WTC11 (cell line): ENCODE measurements at regions not wholly inside any gene's neighbourhood (a gene's known extent, or its start where the extent isn't known, plus 50 kb on each side); places are given as distances from the start of the nearest gene placed in this dataset.

Experiments
- ATAC-seq: fragments of 200-7000 bp; cut with Tn5 transposase; 2 replicates; pipeline ENCODE4 v1.10.0; 2021; ENCODE audit warnings: mild to moderate bottlenecking, moderate library complexity
- CTCF ChIA-PET: fragments of 300-600 bp; sonication (Branson Sonifier 250); formaldehyde crosslinking; loops from one replicate; lab custom pipeline; 2021; ENCODE audit warnings: antibody characterized with exemption; lab: Charles Lee
- POLR2A ChIA-PET: fragments of 350-600 bp; sonication (Branson Sonifier 250); formaldehyde crosslinking; loops from one replicate; lab custom pipeline; 2021; ENCODE audit warnings: antibody characterized with exemption; lab: Charles Lee
- DNase-seq: peaks from one replicate; pipeline ENCODE4 v3.0.0; 2021; ENCODE audit warnings: low spot score
- H3K27ac Mint-ChIP-seq: 2 replicates; pipeline ENCODE4 v1.8.0; 2021; ENCODE audit warnings: mixed read lengths
- H3K27me3 Mint-ChIP-seq: 2 replicates; pipeline ENCODE4 v1.8.0; 2021; ENCODE audit warnings: low read depth, mild to moderate bottlenecking, moderate library complexity, mixed read lengths
- H3K36me3 Mint-ChIP-seq: 2 replicates; pipeline ENCODE4 v1.8.0; 2021; ENCODE audit warnings: mixed read lengths
- H3K4me1 Mint-ChIP-seq: 2 replicates; pipeline ENCODE4 v1.8.0; 2022; ENCODE audit warnings: mixed read lengths
- H3K4me3 Mint-ChIP-seq: 2 replicates; pipeline ENCODE4 v1.8.0; 2021; ENCODE audit warnings: mild to moderate bottlenecking, moderate library complexity, mixed read lengths
- H3K9me3 Mint-ChIP-seq: 2 replicates; pipeline ENCODE4 v1.8.0; 2021; ENCODE audit warnings: mixed read lengths
- ATF1 ChIP-seq: sonication (generic); formaldehyde crosslinking; IDR thresholded peaks from 2 replicates; pipeline ENCODE4 v1.8.1; 2023; ENCODE audit warnings: mild to moderate bottlenecking, moderate library complexity, missing genetic modification reagents
- CREB1 ChIP-seq: sonication (generic); formaldehyde crosslinking; IDR thresholded peaks from 2 replicates; pipeline ENCODE4 v1.8.0; 2023; ENCODE audit warnings: mild to moderate bottlenecking, missing genetic modification reagents
- ERG ChIP-seq: fragments of 250-450 bp; sonication (Bioruptor Pico); IDR thresholded peaks from 2 replicates; pipeline ENCODE4 v1.8.0; 2021; ENCODE audit warnings: mild to moderate bottlenecking
- GRHL2 ChIP-seq: fragments of 250-450 bp; sonication (Bioruptor Pico); IDR thresholded peaks from 2 replicates; pipeline ENCODE4 v1.8.0; 2022; ENCODE audit warnings: mild to moderate bottlenecking, moderate library complexity; ENCODE audit not compliant: insufficient replicate concordance, severe bottlenecking
- JAZF1 ChIP-seq: fragments of 250-450 bp; sonication (Bioruptor Pico); IDR thresholded peaks from 2 replicates; pipeline ENCODE4 v1.9.0; 2021; ENCODE audit warnings: moderate library complexity, mild to moderate bottlenecking, inconsistent platforms
- KAT7 ChIP-seq: sonication (generic); formaldehyde crosslinking; IDR thresholded peaks from 2 replicates; pipeline ENCODE4 v1.8.1; 2023; ENCODE audit warnings: missing genetic modification reagents, mild to moderate bottlenecking, borderline replicate concordance
- MAX ChIP-seq: sonication (generic); formaldehyde crosslinking; IDR thresholded peaks from 2 replicates; pipeline ENCODE4 v1.8.0; 2022; ENCODE audit warnings: mild to moderate bottlenecking, missing genetic modification reagents
- MYBL2 ChIP-seq: sonication (generic); formaldehyde crosslinking; IDR thresholded peaks from 2 replicates; pipeline ENCODE4 v1.8.1; 2023; ENCODE audit warnings: mild to moderate bottlenecking, moderate library complexity, missing genetic modification reagents
- NFATC4 ChIP-seq: fragments of 250-450 bp; sonication (Bioruptor Pico); IDR thresholded peaks from 2 replicates; pipeline ENCODE4 v1.9.0; 2021; ENCODE audit warnings: mild to moderate bottlenecking
- NFE2L1 ChIP-seq: sonication (generic); formaldehyde crosslinking; IDR thresholded peaks from 2 replicates; pipeline ENCODE4 v1.8.1; 2023; ENCODE audit warnings: missing genetic modification reagents
- NR2C2 ChIP-seq: sonication (generic); formaldehyde crosslinking; IDR thresholded peaks from 2 replicates; pipeline ENCODE4 v1.8.0; 2022; ENCODE audit warnings: mild to moderate bottlenecking, missing genetic modification reagents
- RELA ChIP-seq: sonication (generic); formaldehyde crosslinking; IDR thresholded peaks from 2 replicates; pipeline ENCODE4 v1.8.1; 2022; ENCODE audit warnings: missing genetic modification reagents, mild to moderate bottlenecking, borderline replicate concordance
- SMAD3 ChIP-seq: sonication (generic); formaldehyde crosslinking; IDR thresholded peaks from 2 replicates; pipeline ENCODE4 v1.8.0; 2022; ENCODE audit warnings: missing genetic modification reagents, mild to moderate bottlenecking, borderline replicate concordance
- SMAD4 ChIP-seq: sonication (generic); formaldehyde crosslinking; IDR thresholded peaks from 2 replicates; pipeline ENCODE4 v1.8.0; 2022; ENCODE audit warnings: mild to moderate bottlenecking, missing genetic modification reagents
- TP53 ChIP-seq: sonication (generic); formaldehyde crosslinking; IDR thresholded peaks from 2 replicates; pipeline ENCODE4 v1.8.1; 2023; ENCODE audit warnings: mild to moderate bottlenecking, missing genetic modification reagents
- ZNF232 ChIP-seq: sonication (generic); formaldehyde crosslinking; IDR thresholded peaks from 2 replicates; pipeline ENCODE4 v1.8.0; 2022; ENCODE audit warnings: mild to moderate bottlenecking, missing genetic modification reagents
- TF ChIP-seq, protein P1 (sequence below): sonication (generic); formaldehyde crosslinking; IDR thresholded peaks from 2 replicates; pipeline ENCODE4 v1.8.1; 2023; ENCODE audit warnings: mild to moderate bottlenecking, missing genetic modification reagents, borderline replicate concordance
- TF ChIP-seq, protein P2 (sequence below): fragments of 250-450 bp; sonication (Bioruptor Pico); IDR thresholded peaks from 2 replicates; pipeline ENCODE4 v1.9.0; 2021; ENCODE audit warnings: mild to moderate bottlenecking
- TF ChIP-seq, protein P3 (sequence below): sonication (generic); formaldehyde crosslinking; IDR thresholded peaks from 2 replicates; pipeline ENCODE4 v1.8.0; 2022; ENCODE audit warnings: mild to moderate bottlenecking, missing genetic modification reagents
- TF ChIP-seq, protein P4 (sequence below): sonication (generic); formaldehyde crosslinking; IDR thresholded peaks from 2 replicates; pipeline ENCODE4 v1.8.1; 2023; ENCODE audit warnings: mild to moderate bottlenecking, missing genetic modification reagents

DNA sequence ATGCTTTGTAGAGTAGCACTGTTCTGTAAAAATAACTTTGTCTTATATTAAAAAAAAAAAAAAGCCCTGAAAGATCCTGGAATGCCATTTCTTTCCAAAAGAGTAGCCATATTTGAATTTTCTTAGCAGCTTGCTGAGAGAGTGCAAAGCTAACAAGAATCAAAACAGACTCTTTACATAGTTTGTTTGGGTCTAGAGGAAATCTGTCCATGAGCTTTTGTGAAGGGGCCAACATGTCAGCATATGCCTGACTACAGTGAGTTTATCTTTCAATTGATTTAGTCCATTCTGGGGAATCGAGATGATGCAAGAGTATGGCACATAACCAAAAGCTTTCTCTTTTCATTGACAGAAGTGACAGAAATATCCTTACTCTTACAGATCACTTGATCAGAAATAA lies 777.7 kb upstream of the ACVR2A start:
- H3K4me1 Mint-ChIP-seq = no peaks in the 10 kb centered on the region
- H3K27me3 Mint-ChIP-seq = no peaks in the 10 kb centered on the region
- ChIA-PET CTCF (no interaction called here), POLR2A (no interaction called here)
- ATAC-seq (no peak), DNase-seq (no peak)
- H3K27ac Mint-ChIP-seq = no peak overlapping the region
- peaks cover 9% of the 10 kb centered on the region for H3K36me3 Mint-ChIP-seq
- peaks cover 26% of the 10 kb centered on the region for H3K9me3 Mint-ChIP-seq
- no peak overlapping the region for H3K4me3 Mint-ChIP-seq
- TF ChIP-seq JAZF1 (CRISPR knock-in tag) (no peak), KAT7 (CRISPR knock-in tag) (no peak), NR2C2 (CRISPR knock-in tag) (no peak), ZNF232 (CRISPR knock-in tag) (no peak), RELA (CRISPR knock-in tag) (no peak), MAX (no peak), SMAD4 (no peak), GRHL2 (CRISPR knock-in tag) (no peak), MYBL2 (CRISPR knock-in tag) (no peak), CREB1 (CRISPR knock-in tag) (no peak), TP53 (no peak), SMAD3 (no peak), NFATC4 (no peak), ATF1 (CRISPR knock-in tag) (no peak), ERG (CRISPR knock-in tag) (no peak), NFE2L1 (CRISPR knock-in tag) (no peak)
- TF ChIP-seq, protein P1, sequence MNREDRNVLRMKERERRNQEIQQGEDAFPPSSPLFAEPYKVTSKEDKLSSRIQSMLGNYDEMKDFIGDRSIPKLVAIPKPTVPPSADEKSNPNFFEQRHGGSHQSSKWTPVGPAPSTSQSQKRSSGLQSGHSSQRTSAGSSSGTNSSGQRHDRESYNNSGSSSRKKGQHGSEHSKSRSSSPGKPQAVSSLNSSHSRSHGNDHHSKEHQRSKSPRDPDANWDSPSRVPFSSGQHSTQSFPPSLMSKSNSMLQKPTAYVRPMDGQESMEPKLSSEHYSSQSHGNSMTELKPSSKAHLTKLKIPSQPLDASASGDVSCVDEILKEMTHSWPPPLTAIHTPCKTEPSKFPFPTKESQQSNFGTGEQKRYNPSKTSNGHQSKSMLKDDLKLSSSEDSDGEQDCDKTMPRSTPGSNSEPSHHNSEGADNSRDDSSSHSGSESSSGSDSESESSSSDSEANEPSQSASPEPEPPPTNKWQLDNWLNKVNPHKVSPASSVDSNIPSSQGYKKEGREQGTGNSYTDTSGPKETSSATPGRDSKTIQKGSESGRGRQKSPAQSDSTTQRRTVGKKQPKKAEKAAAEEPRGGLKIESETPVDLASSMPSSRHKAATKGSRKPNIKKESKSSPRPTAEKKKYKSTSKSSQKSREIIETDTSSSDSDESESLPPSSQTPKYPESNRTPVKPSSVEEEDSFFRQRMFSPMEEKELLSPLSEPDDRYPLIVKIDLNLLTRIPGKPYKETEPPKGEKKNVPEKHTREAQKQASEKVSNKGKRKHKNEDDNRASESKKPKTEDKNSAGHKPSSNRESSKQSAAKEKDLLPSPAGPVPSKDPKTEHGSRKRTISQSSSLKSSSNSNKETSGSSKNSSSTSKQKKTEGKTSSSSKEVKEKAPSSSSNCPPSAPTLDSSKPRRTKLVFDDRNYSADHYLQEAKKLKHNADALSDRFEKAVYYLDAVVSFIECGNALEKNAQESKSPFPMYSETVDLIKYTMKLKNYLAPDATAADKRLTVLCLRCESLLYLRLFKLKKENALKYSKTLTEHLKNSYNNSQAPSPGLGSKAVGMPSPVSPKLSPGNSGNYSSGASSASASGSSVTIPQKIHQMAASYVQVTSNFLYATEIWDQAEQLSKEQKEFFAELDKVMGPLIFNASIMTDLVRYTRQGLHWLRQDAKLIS (CRISPR knock-in tag) = no peak
- TF ChIP-seq, protein P2, sequence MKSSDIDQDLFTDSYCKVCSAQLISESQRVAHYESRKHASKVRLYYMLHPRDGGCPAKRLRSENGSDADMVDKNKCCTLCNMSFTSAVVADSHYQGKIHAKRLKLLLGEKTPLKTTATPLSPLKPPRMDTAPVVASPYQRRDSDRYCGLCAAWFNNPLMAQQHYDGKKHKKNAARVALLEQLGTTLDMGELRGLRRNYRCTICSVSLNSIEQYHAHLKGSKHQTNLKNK (CRISPR knock-in tag) = no peak
- TF ChIP-seq, protein P3, sequence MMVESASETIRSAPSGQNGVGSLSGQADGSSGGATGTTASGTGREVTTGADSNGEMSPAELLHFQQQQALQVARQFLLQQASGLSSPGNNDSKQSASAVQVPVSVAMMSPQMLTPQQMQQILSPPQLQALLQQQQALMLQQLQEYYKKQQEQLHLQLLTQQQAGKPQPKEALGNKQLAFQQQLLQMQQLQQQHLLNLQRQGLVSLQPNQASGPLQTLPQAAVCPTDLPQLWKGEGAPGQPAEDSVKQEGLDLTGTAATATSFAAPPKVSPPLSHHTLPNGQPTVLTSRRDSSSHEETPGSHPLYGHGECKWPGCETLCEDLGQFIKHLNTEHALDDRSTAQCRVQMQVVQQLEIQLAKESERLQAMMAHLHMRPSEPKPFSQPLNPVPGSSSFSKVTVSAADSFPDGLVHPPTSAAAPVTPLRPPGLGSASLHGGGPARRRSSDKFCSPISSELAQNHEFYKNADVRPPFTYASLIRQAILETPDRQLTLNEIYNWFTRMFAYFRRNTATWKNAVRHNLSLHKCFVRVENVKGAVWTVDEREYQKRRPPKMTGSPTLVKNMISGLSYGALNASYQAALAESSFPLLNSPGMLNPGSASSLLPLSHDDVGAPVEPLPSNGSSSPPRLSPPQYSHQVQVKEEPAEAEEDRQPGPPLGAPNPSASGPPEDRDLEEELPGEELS (CRISPR knock-in tag) = no peak
- TF ChIP-seq, protein P4, sequence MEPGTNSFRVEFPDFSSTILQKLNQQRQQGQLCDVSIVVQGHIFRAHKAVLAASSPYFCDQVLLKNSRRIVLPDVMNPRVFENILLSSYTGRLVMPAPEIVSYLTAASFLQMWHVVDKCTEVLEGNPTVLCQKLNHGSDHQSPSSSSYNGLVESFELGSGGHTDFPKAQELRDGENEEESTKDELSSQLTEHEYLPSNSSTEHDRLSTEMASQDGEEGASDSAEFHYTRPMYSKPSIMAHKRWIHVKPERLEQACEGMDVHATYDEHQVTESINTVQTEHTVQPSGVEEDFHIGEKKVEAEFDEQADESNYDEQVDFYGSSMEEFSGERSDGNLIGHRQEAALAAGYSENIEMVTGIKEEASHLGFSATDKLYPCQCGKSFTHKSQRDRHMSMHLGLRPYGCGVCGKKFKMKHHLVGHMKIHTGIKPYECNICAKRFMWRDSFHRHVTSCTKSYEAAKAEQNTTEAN = no peak
- TF ChIP-seq, all 79 proteins: peak for 0
